ENCODE measurements at regions not wholly inside any gene's neighbourhood (a gene's known extent, or its start where the extent isn't known, plus 50 kb on each side); places are given as distances from the start of the nearest gene placed in this dataset.

- no peak for TF ChIP-seq CTCF (IDR thresholded peaks at IDR 0.05)
These were observed 241.7 kb upstream of the MAN1A1 start for GRCh38 chr6:119591235-119591634.

GRCh38 chr6:119590066-119590465 lies 240.5 kb upstream of the MAN1A1 start:
- no peak overlapping the region for H2AFZ ChIP-seq (ENCODE audit: insufficient read depth, low read depth, low read length, poor library complexity, severe bottlenecking)
- TF ChIP-seq CTCF (IDR thresholded peaks at IDR 0.05) = no peak
- 88% methylated on average over 2 of the region's 2 CpGs for WGBS (ENCODE audit: insufficient coverage)
- H3K36me3 ChIP-seq (replicated peaks in 1 of 2; ENCODE audit: control insufficient read depth in 1 of 2, insufficient read depth in 2 of 2, low read length in 2 of 2) = no peaks in the 10 kb centered on the region
- no peak overlapping the region for H3K27ac ChIP-seq (ENCODE audit: low read depth in 1 of 2, low read length in 2 of 2)
- no peaks in the 10 kb centered on the region for H3K79me2 ChIP-seq (ENCODE audit: insufficient read depth, low read length)
- H3K9me3 Mint-ChIP-seq = peaks cover 0 to 1% (median 0%) of the 10 kb centered on the region in 7 donors
- no peak overlapping the region for H3K27ac Mint-ChIP-seq
- H3K9ac ChIP-seq (ENCODE audit: insufficient read depth, low read length, poor library complexity, severe bottlenecking) = no peak overlapping the region
- no peak overlapping the region for H3K4me3 ChIP-seq (replicated peaks in 1 of 3; ENCODE audit: low read depth in 2 of 3, low read length in 3 of 3)
- no peaks in the 10 kb centered on the region for H4K20me1 ChIP-seq (ENCODE audit: insufficient read depth, low read length)
- no peak overlapping the region for H3K4me2 ChIP-seq (replicated peaks; ENCODE audit: extremely low read depth, low read length, poor library complexity, severe bottlenecking)
- H3K27me3 Mint-ChIP-seq (ENCODE audit: low read depth in 3 of 3) = no peaks in the 10 kb centered on the region
- no peak overlapping the region for H3K4me3 Mint-ChIP-seq
- H3K4me1 ChIP-seq (ENCODE audit: control insufficient read depth in 1 of 2, insufficient read depth in 2 of 2, low read length in 2 of 2) = no peaks in the 10 kb centered on the region
- H3K9me3 ChIP-seq (replicated peaks in 1 of 2; ENCODE audit: control insufficient read depth in 1 of 2, insufficient read depth in 1 of 2, low read length in 2 of 2) = no peaks in the 10 kb centered on the region
- no peaks in the 10 kb centered on the region for H3K4me1 Mint-ChIP-seq
- DNase-seq = no peak
- H3K27me3 ChIP-seq (ENCODE audit: control insufficient read depth in 2 of 2, insufficient read depth in 2 of 2, low read length in 2 of 2) = no peaks in the 10 kb centered on the region
- H3K36me3 Mint-ChIP-seq = no peaks in the 10 kb centered on the region
- intact Hi-C loops (cut with micrococcal nuclease) = no loop called here

More at GRCh38 chr6:119591235-119591634, 241.7 kb upstream of the MAN1A1 start:
- Mint-ChIP-seq H3K36me3 (no peaks in the 10 kb centered on the region), H3K27ac (no peak overlapping the region), H3K27me3 (ENCODE audit: low read depth in 3 of 3) (no peaks in the 10 kb centered on the region), H3K9me3 (peaks cover 0 to 7% (median 0%) of the 10 kb centered on the region in 7 donors), H3K4me3 (no peak overlapping the region), H3K4me1 (no peaks in the 10 kb centered on the region)
- H2AFZ ChIP-seq (ENCODE audit: insufficient read depth, low read depth, low read length, poor library complexity, severe bottlenecking) = no peak overlapping the region
- H3K27ac ChIP-seq (ENCODE audit: low read depth in 1 of 2, low read length in 2 of 2) = no peak overlapping the region
- DNase-seq = no peak
- no peak overlapping the region for H3K4me2 ChIP-seq (replicated peaks; ENCODE audit: extremely low read depth, low read length, poor library complexity, severe bottlenecking)
- H3K4me3 ChIP-seq (replicated peaks in 1 of 3; ENCODE audit: low read depth in 2 of 3, low read length in 3 of 3) = no peak overlapping the region
- intact Hi-C loops (cut with micrococcal nuclease) = no loop called here
- no peaks in the 10 kb centered on the region for H3K79me2 ChIP-seq (ENCODE audit: insufficient read depth, low read length)
- no peaks in the 10 kb centered on the region for H3K9me3 ChIP-seq (replicated peaks in 1 of 2; ENCODE audit: control insufficient read depth in 1 of 2, insufficient read depth in 1 of 2, low read length in 2 of 2)
- WGBS (ENCODE audit: insufficient coverage) = no CpG with 5 or more reads among the region's 2 CpGs
- H4K20me1 ChIP-seq (ENCODE audit: insufficient read depth, low read length) = no peaks in the 10 kb centered on the region
- no peaks in the 10 kb centered on the region for H3K36me3 ChIP-seq (replicated peaks in 1 of 2; ENCODE audit: control insufficient read depth in 1 of 2, insufficient read depth in 2 of 2, low read length in 2 of 2)
- no peak overlapping the region for H3K9ac ChIP-seq (ENCODE audit: insufficient read depth, low read length, poor library complexity, severe bottlenecking)
- no peaks in the 10 kb centered on the region for H3K4me1 ChIP-seq (ENCODE audit: control insufficient read depth in 1 of 2, insufficient read depth in 2 of 2, low read length in 2 of 2)
- H3K27me3 ChIP-seq (ENCODE audit: control insufficient read depth in 2 of 2, insufficient read depth in 2 of 2, low read length in 2 of 2) = no peaks in the 10 kb centered on the region
